Urinary bladder (tissue), 3 donors: ENCODE measurements at regions not wholly inside any gene's neighbourhood (a gene's known extent, or its start where the extent isn't known, plus 50 kb on each side); places are given as distances from the start of the nearest gene placed in this dataset.

Source experiments
- DNase-seq: peaks from one replicate; pipeline ENCODE4 v3.0.0-alpha.2; 2015; ENCODE audit errors: extremely low spot score
- H3K27ac ChIP-seq: one replicate; pipeline ENCODE4 v1.5.1; 2013; ENCODE audit warnings: low read depth, mild to moderate bottlenecking, moderate library complexity
- H3K36me3 ChIP-seq: one replicate; pipeline ENCODE4 v1.6.1; 2013; ENCODE audit warnings: mild to moderate bottlenecking, moderate library complexity; ENCODE audit not compliant: insufficient read depth
- H3K4me1 ChIP-seq: one replicate; pipeline ENCODE4 v1.6.1; 2013; ENCODE audit warnings: mild to moderate bottlenecking, moderate library complexity; ENCODE audit not compliant: insufficient read depth
- H3K4me3 ChIP-seq: one replicate; pipeline ENCODE4 v1.5.1; 2013; ENCODE audit warnings: low read depth, low read length
- WGBS: extraction: QIAGEN DNeasy Blood & Tissue Kit; methylation state at CpG from one replicate; pipeline ENCODE4 v1.1.7; 2013; 5-methylcytosine and 5-hydroxymethylcytosine counted together
- donor health status: healthy with polysubstance abuse.
- donor health status: healthy.

- 39% methylated on average over 4 of the region's 4 CpGs for WGBS
- no peak overlapping the region for H3K27ac ChIP-seq
- no peaks in the 10 kb centered on the region for H3K4me1 ChIP-seq
- no peaks in the 10 kb centered on the region for H3K36me3 ChIP-seq
- H3K4me3 ChIP-seq: no peak overlapping the region
- no peak for DNase-seq
Measured at GRCh38 chr14:61911574-61911973, 149.4 kb downstream of the SNAPC1 start.

- 72% methylated on average over 2 of the region's 2 CpGs for WGBS
- Histone ChIP-seq H3K36me3 (no peaks in the 10 kb centered on the region), H3K27ac (no peak overlapping the region), H3K4me3 (no peak overlapping the region), H3K4me1 (no peaks in the 10 kb centered on the region)
- no peak for DNase-seq
Measured at GRCh38 chr14:61918998-61919397, 156.8 kb downstream of the SNAPC1 start.

GRCh38 chr14:61923348-61923747, 161.1 kb downstream of the SNAPC1 start:
- WGBS: 18% methylated on average over 4 of the region's 4 CpGs
- Histone ChIP-seq H3K4me3 (no peak overlapping the region), H3K4me1 (no peaks in the 10 kb centered on the region), H3K27ac (no peak overlapping the region), H3K36me3 (no peaks in the 10 kb centered on the region)
- DNase-seq: no peak

- WGBS: 55% methylated on average over 5 of the region's 5 CpGs
- DNase-seq: no peak
- no peaks in the 10 kb centered on the region for H3K4me1 ChIP-seq
- no peaks in the 10 kb centered on the region for H3K36me3 ChIP-seq
- H3K27ac ChIP-seq: no peak overlapping the region
- no peak overlapping the region for H3K4me3 ChIP-seq
Measured at GRCh38 chr14:61925043-61925442, 162.8 kb downstream of the SNAPC1 start.

- Histone ChIP-seq H3K4me3 (no peak overlapping the region), H3K36me3 (no peaks in the 10 kb centered on the region), H3K4me1 (no peaks in the 10 kb centered on the region), H3K27ac (no peak overlapping the region)
- DNase-seq: no peak
- WGBS: 91% methylated on average over 1 of the region's 1 CpG
Measured at GRCh38 chr14:61925732-61926435, 163.7 kb downstream of the SNAPC1 start.

GRCh38 chr14:61927060-61927459, 164.8 kb downstream of the SNAPC1 start:
- H3K27ac ChIP-seq: no peak overlapping the region
- H3K4me3 ChIP-seq: no peak overlapping the region
- DNase-seq: no peak
- H3K4me1 ChIP-seq: no peaks in the 10 kb centered on the region
- no peaks in the 10 kb centered on the region for H3K36me3 ChIP-seq
- 19% methylated on average over 1 of the region's 1 CpG for WGBS

- H3K27ac ChIP-seq: no peak overlapping the region
- 60% methylated on average over 2 of the region's 2 CpGs for whole genome bisulfite sequencing
- no peaks in the 10 kb centered on the region for H3K36me3 ChIP-seq
- DNase-seq: no peak
- no peaks in the 10 kb centered on the region for H3K4me1 ChIP-seq
- no peak overlapping the region for H3K4me3 ChIP-seq
Measured at GRCh38 chr14:61927520-61927919, 165.3 kb downstream of the SNAPC1 start.

GRCh38 chr14:61928300-61928699, 166.1 kb downstream of the SNAPC1 start:
- no peak overlapping the region for H3K4me3 ChIP-seq
- no peak for DNase-seq
- no peaks in the 10 kb centered on the region for H3K4me1 ChIP-seq
- no peaks in the 10 kb centered on the region for H3K36me3 ChIP-seq
- no peak overlapping the region for H3K27ac ChIP-seq

- Histone ChIP-seq H3K4me1 (no peaks in the 10 kb centered on the region), H3K27ac (no peak overlapping the region), H3K36me3 (no peaks in the 10 kb centered on the region), H3K4me3 (no peak overlapping the region)
- no peak for DNase-seq
- 88% methylated on average over 4 of the region's 4 CpGs for WGBS
Measured at GRCh38 chr14:61928701-61929100, 166.5 kb downstream of the SNAPC1 start.

- H3K4me1 ChIP-seq: no peaks in the 10 kb centered on the region
- H3K27ac ChIP-seq: no peak overlapping the region
- WGBS: 41% methylated on average over 2 of the region's 2 CpGs
- H3K4me3 ChIP-seq: no peak overlapping the region
- no peaks in the 10 kb centered on the region for H3K36me3 ChIP-seq
- DNase-seq: no peak
Measured at GRCh38 chr14:61929651-61930050, 167.4 kb downstream of the SNAPC1 start.

- DNase-seq: no peak
- no peak overlapping the region for H3K4me3 ChIP-seq
- no peaks in the 10 kb centered on the region for H3K4me1 ChIP-seq
- H3K36me3 ChIP-seq: no peaks in the 10 kb centered on the region
- WGBS: 87% methylated on average over 6 of the region's 6 CpGs
- no peak overlapping the region for H3K27ac ChIP-seq
Measured at GRCh38 chr14:61930101-61930857, 168.1 kb downstream of the SNAPC1 start.

- Histone ChIP-seq H3K27ac (no peak overlapping the region), H3K4me3 (no peak overlapping the region), H3K4me1 (no peaks in the 10 kb centered on the region), H3K36me3 (no peaks in the 10 kb centered on the region)
- whole genome bisulfite sequencing: 58% methylated on average over 4 of the region's 4 CpGs
- DNase-seq: no peak
Measured at GRCh38 chr14:61932974-61933373, 170.8 kb downstream of the SNAPC1 start.

- no peak overlapping the region for H3K27ac ChIP-seq
- WGBS: 63% methylated on average over 3 of the region's 3 CpGs
Measured at GRCh38 chr14:61934385-61934784, 172.2 kb downstream of the SNAPC1 start.

GRCh38 chr14:61939776-61940175, 177.6 kb downstream of the SNAPC1 start:
- 32% methylated on average over 2 of the region's 2 CpGs for WGBS
- H3K27ac ChIP-seq: no peak overlapping the region
- no peak for DNase-seq
- no peak overlapping the region for H3K4me3 ChIP-seq
- no peaks in the 10 kb centered on the region for H3K4me1 ChIP-seq
- H3K36me3 ChIP-seq: no peaks in the 10 kb centered on the region

More at GRCh38 chr14:61934385-61934784, 172.2 kb downstream of the SNAPC1 start:
- no peaks in the 10 kb centered on the region for H3K36me3 ChIP-seq
- DNase-seq: no peak
- H3K4me3 ChIP-seq: no peak overlapping the region
- H3K4me1 ChIP-seq: no peaks in the 10 kb centered on the region
